Activated CD4-positive, alpha-beta T cell treated with anti-CD3 and anti-CD28 coated beads for 4 hours (primary cell): ENCODE measurements at regions not wholly inside any gene's neighbourhood (a gene's known extent, or its start where the extent isn't known, plus 50 kb on each side); places are given as distances from the start of the nearest gene placed in this dataset.
"Not testable (repeated sequence)": the region's sequence is repeated elsewhere in the genome, so short reads cannot be mapped to it uniquely, and the experiment has no call there.

Source experiments
- DNase-seq, 2 donors: peaks; one replicate each; pipeline ENCODE4 v3.0.0-alpha.2; 2020

- no peak for DNase-seq
Measured at GRCh38 chr1:55466373-55466772, 251.2 kb upstream of the USP24 start.

- no peak for DNase-seq
Measured at GRCh38 chr1:55464550-55464949, 249.4 kb upstream of the USP24 start.

- DNase-seq = no peak
Measured at GRCh38 chr1:55463814-55464475, 248.8 kb upstream of the USP24 start.

GRCh38 chr1:55457874-55458273 is 242.7 kb upstream of the USP24 start:
- no peak for DNase-seq

- DNase-seq = no peak
Measured at GRCh38 chr1:55456971-55457370, 241.8 kb upstream of the USP24 start.

- DNase-seq = no peak
Measured at GRCh38 chr1:55448261-55448660, 233.1 kb upstream of the USP24 start.

- DNase-seq = no peak
Measured at GRCh38 chr1:55447488-55447887, 232.3 kb upstream of the USP24 start.

- no peak for DNase-seq
Measured at GRCh38 chr1:55446351-55446750, 231.2 kb upstream of the USP24 start.

GRCh38 chr1:55445416-55445815 is 230.3 kb upstream of the USP24 start:
- DNase-seq = no peak

GRCh38 chr1:55444667-55445066 is 229.5 kb upstream of the USP24 start:
- no peak for DNase-seq

GRCh38 chr1:55443175-55443915 is 228.2 kb upstream of the USP24 start:
- DNase-seq = no peak

- DNase-seq = no peak
Measured at GRCh38 chr1:55441489-55441888, 226.3 kb upstream of the USP24 start.

- no peak for DNase-seq
Measured at GRCh38 chr1:55437692-55438091, 222.5 kb upstream of the USP24 start.

- not testable (repeated sequence) for DNase-seq
Measured at GRCh38 chr1:55430720-55431119, 215.6 kb upstream of the USP24 start.

- DNase-seq = not testable (repeated sequence)
Measured at GRCh38 chr1:55430206-55430605, 215.0 kb upstream of the USP24 start.

- no peak for DNase-seq
Measured at GRCh38 chr1:55428944-55429931, 214.1 kb upstream of the USP24 start.

- DNase-seq = no peak
Measured at GRCh38 chr1:55428231-55428630, 213.1 kb upstream of the USP24 start.

GRCh38 chr1:55427606-55428005 is 212.4 kb upstream of the USP24 start:
- no peak for DNase-seq

- no peak for DNase-seq
Measured at GRCh38 chr1:55426619-55427018, 211.5 kb upstream of the USP24 start.

GRCh38 chr1:55426156-55426555 is 211.0 kb upstream of the USP24 start:
- DNase-seq = no peak

- DNase-seq = no peak
Measured at GRCh38 chr1:55425310-55425930, 210.3 kb upstream of the USP24 start.

GRCh38 chr1:55423376-55423775 is 208.2 kb upstream of the USP24 start:
- no peak for DNase-seq
